ENCODE measurements at regions not wholly inside any gene's neighbourhood (a gene's known extent, or its start where the extent isn't known, plus 50 kb on each side); places are given as distances from the start of the nearest gene placed in this dataset.

GRCh38 chr2:65700004-65700651, 267.7 kb upstream of the SPRED2 start:
- TF ChIP-seq CTCF (IDR thresholded peaks at IDR 0.05) (no peak), EP300 (IDR thresholded peaks at IDR 0.05) (no peak), POLR2A (IDR thresholded peaks at IDR 0.05) (no peak), POLR2AphosphoS5 (IDR thresholded peaks at IDR 0.05) (no peak)

Data from suprapubic skin (tissue), 4 donors.